Fibroblast of lung (primary cell): ENCODE measurements at regions not wholly inside any gene's neighbourhood (a gene's known extent, or its start where the extent isn't known, plus 50 kb on each side); places are given as distances from the start of the nearest gene placed in this dataset.
A peak's percentile ranks its signal among the peaks of the same experiment; 100 is the strongest.

Experiments used
- DNase-seq, 2 donors: peaks; one replicate each; pipeline versions ENCODE4 v3.0.0 to v3.0.0-alpha.2; 2010; ENCODE audit warnings: low read depth in 2 of 2
- H2AFZ ChIP-seq: 2 replicates; pipeline ENCODE4 v1.5.1; 2012; ENCODE audit warnings: low read length, control low read depth, inconsistent platforms
- H3K27ac ChIP-seq: 2 replicates; pipeline ENCODE4 v1.5.1; 2011; ENCODE audit warnings: low read length, control low read depth; ENCODE audit not compliant: insufficient read depth
- H3K27me3 ChIP-seq: 2 replicates; pipeline ENCODE4 v1.5.1; 2011; ENCODE audit warnings: mild to moderate bottlenecking, low read length; ENCODE audit not compliant: control insufficient read depth, insufficient read depth
- H3K36me3 ChIP-seq: 2 replicates; pipeline ENCODE4 v1.5.1; 2011; ENCODE audit warnings: low read length; ENCODE audit not compliant: control insufficient read depth, insufficient read depth
- H3K4me1 ChIP-seq: 2 replicates; pipeline ENCODE4 v1.5.1; 2011; ENCODE audit warnings: low read length; ENCODE audit not compliant: control insufficient read depth, insufficient read depth; ENCODE audit errors: extremely low read depth
- H3K4me2 ChIP-seq: 2 replicates; pipeline ENCODE4 v1.5.1; 2011; ENCODE audit warnings: low read length, control low read depth; ENCODE audit not compliant: insufficient read depth; ENCODE audit errors: extremely low read depth
- H3K4me3 ChIP-seq, 4 experiments: fragments of 200-600 bp in 1 of 4; sonication (generic) in 1 of 4; replicated peaks in 1 of 4; 2 replicates each; pipeline ENCODE4 v1.5.1; 2011 to 2016; ENCODE audit warnings: low read length in 4 of 4, low read depth in 3 of 4, mild to moderate bottlenecking in 3 of 4, control low read depth in 2 of 4, inconsistent platforms in 1 of 4, mixed read lengths in 1 of 4; ENCODE audit not compliant: insufficient read depth in 1 of 4; ENCODE audit errors: control extremely low read depth in 1 of 4
- H3K79me2 ChIP-seq: 2 replicates; pipeline ENCODE4 v1.5.1; 2012; ENCODE audit warnings: mild to moderate bottlenecking, low read length, inconsistent platforms; ENCODE audit not compliant: control insufficient read depth, insufficient read depth
- H3K9ac ChIP-seq: 2 replicates; pipeline ENCODE4 v1.5.1; 2011; ENCODE audit warnings: mild to moderate bottlenecking, low read length, control low read depth; ENCODE audit not compliant: insufficient read depth
- H3K9me3 ChIP-seq: 2 replicates; pipeline ENCODE4 v1.5.1; 2012; ENCODE audit warnings: low read depth, low read length; ENCODE audit not compliant: control insufficient read depth, insufficient read depth
- H4K20me1 ChIP-seq: 2 replicates; pipeline ENCODE4 v1.5.1; 2011; ENCODE audit warnings: low read length; ENCODE audit not compliant: control insufficient read depth, insufficient read depth; ENCODE audit errors: extremely low read depth
- EZH2 ChIP-seq: IDR thresholded peaks from 2 replicates; pipeline ENCODE4 v1.5.1; 2012; ENCODE audit warnings: low read length, control low read depth, mild to moderate bottlenecking; ENCODE audit errors: missing control alignments
- TF ChIP-seq, protein P1 (sequence below), 2 donors: IDR thresholded peaks in 1 of 2; conservative IDR thresholded peaks in 1 of 2; 1 replicate in 1 of 2; 2 replicates in 1 of 2; pipeline ENCODE4 v1.5.1; 2011 to 2012; ENCODE audit warnings: low read length in 2 of 2, control low read depth in 1 of 2, inconsistent platforms in 1 of 2, low read depth in 1 of 2, mild to moderate bottlenecking in 1 of 2

GRCh38 chr21:43270800-43271301 is 102.0 kb downstream of the CRYAA start:
- H2AFZ ChIP-seq, result no peak overlapping the region
- TF ChIP-seq, protein P1, sequence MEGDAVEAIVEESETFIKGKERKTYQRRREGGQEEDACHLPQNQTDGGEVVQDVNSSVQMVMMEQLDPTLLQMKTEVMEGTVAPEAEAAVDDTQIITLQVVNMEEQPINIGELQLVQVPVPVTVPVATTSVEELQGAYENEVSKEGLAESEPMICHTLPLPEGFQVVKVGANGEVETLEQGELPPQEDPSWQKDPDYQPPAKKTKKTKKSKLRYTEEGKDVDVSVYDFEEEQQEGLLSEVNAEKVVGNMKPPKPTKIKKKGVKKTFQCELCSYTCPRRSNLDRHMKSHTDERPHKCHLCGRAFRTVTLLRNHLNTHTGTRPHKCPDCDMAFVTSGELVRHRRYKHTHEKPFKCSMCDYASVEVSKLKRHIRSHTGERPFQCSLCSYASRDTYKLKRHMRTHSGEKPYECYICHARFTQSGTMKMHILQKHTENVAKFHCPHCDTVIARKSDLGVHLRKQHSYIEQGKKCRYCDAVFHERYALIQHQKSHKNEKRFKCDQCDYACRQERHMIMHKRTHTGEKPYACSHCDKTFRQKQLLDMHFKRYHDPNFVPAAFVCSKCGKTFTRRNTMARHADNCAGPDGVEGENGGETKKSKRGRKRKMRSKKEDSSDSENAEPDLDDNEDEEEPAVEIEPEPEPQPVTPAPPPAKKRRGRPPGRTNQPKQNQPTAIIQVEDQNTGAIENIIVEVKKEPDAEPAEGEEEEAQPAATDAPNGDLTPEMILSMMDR (conservative IDR thresholded peaks at IDR 0.05 in 1 of 2, IDR thresholded peaks at IDR 0.05 in 1 of 2; ENCODE audit: low read depth in 1 of 2, low read length in 2 of 2), result no peak
- TF ChIP-seq EZH2, result no peak
- H4K20me1 ChIP-seq, result no peaks in the 10 kb centered on the region
- H3K36me3 ChIP-seq, result no peaks in the 10 kb centered on the region
- H3K27me3 ChIP-seq, result peaks cover 4% of the 10 kb centered on the region
- no peaks in the 10 kb centered on the region for H3K4me1 ChIP-seq
- peak in 1 of 2 donors; percentile 13 for DNase-seq
- no peak overlapping the region for H3K4me2 ChIP-seq
- no peak overlapping the region for H3K4me3 ChIP-seq
- H3K79me2 ChIP-seq, result no peaks in the 10 kb centered on the region
- H3K9ac ChIP-seq, result no peak overlapping the region
- H3K27ac ChIP-seq, result no peak overlapping the region
- H3K9me3 ChIP-seq, result no peaks in the 10 kb centered on the region

DNA sequence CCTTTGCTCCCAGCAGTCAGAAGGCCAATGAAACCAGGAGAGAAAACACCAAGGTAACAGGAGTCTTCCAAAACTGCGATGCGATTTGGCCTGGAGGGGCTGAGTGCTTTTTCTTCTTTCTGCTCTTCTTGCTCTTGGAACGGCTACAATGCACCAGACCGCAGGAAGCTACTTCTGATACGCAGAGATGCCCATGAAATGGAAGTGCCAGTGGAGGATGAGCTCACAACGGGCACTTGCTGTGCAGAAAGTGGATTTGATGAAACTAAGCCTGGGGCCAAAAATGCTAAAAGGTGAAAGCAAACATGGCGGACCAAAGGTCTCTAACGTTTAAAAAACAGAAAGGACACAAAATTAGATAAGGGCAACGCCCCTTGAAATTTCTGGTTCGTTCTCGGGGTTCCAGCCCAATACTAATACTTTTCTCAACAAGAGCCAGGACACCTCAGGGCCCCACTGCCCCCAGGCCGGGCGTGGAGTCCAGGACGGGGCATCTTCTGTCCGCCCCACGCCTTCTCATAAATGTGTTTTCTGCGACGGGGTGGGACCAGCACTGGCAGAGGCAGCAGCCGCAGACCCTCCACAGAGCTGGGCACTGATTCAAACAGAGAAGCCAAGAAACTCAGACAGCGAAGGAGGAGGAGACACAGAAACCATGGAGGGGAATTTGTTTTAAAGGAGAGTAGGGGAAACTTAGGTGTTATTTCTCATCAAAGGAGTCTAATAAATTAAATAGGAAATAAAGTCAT is 101.3 kb downstream of the CRYAA start:
- Histone ChIP-seq H3K36me3 (no peaks in the 10 kb centered on the region), H3K27ac (no peak overlapping the region), H3K9ac (no peak overlapping the region), H3K9me3 (no peaks in the 10 kb centered on the region), H3K4me3 (no peak overlapping the region), H3K27me3 (peaks cover 4% of the 10 kb centered on the region), H4K20me1 (no peaks in the 10 kb centered on the region), H3K79me2 (no peaks in the 10 kb centered on the region), H3K4me2 (no peak overlapping the region), H2AFZ (no peak overlapping the region), H3K4me1 (no peaks in the 10 kb centered on the region)
- no peak for TF ChIP-seq EZH2
- TF ChIP-seq, protein P1 (conservative IDR thresholded peaks at IDR 0.05 in 1 of 2, IDR thresholded peaks at IDR 0.05 in 1 of 2; ENCODE audit: low read depth in 1 of 2, low read length in 2 of 2), result no peak
- DNase-seq, result no peak

- no peak for DNase-seq
- Histone ChIP-seq H3K9ac (no peak overlapping the region), H3K4me3 (no peak overlapping the region), H3K27ac (no peak overlapping the region), H3K4me1 (no peaks in the 10 kb centered on the region), H3K79me2 (no peaks in the 10 kb centered on the region), H3K27me3 (peaks cover 4% of the 10 kb centered on the region), H2AFZ (no peak overlapping the region), H3K36me3 (no peaks in the 10 kb centered on the region), H3K4me2 (no peak overlapping the region), H3K9me3 (no peaks in the 10 kb centered on the region), H4K20me1 (no peaks in the 10 kb centered on the region)
- TF ChIP-seq, protein P1 (conservative IDR thresholded peaks at IDR 0.05 in 1 of 2, IDR thresholded peaks at IDR 0.05 in 1 of 2; ENCODE audit: low read depth in 1 of 2, low read length in 2 of 2), result peak in 1 of 2 donors; percentile 13
- TF ChIP-seq EZH2, result no peak
These were observed 100.6 kb downstream of the CRYAA start for GRCh38 chr21:43269440-43269839.
